Astrocyte (in vitro differentiated cells and primary cell): ENCODE measurements at regions not wholly inside any gene's neighbourhood (a gene's known extent, or its start where the extent isn't known, plus 50 kb on each side); places are given as distances from the start of the nearest gene placed in this dataset.
"Not testable (repeated sequence)": the region's sequence is repeated elsewhere in the genome, so short reads cannot be mapped to it uniquely, and the experiment has no call there.

ENCODE experiments used
- DNase-seq: peaks from one replicate; pipeline ENCODE4 v3.0.0-alpha.2; 2010; ENCODE audit warnings: low read depth
- FAIRE-seq: peaks from 2 replicates; lab custom pipeline; 2011; peaks lifted over from hg19 to GRCh38; lab: Jason Lieb, UNC
- H2AFZ ChIP-seq: 2 replicates; pipeline ENCODE4 v1.6.0; 2012; ENCODE audit warnings: low read depth, low read length, inconsistent platforms
- H3K27ac ChIP-seq: 2 replicates; pipeline ENCODE4 v1.5.1; 2011; ENCODE audit warnings: low read depth, low read length, inconsistent platforms
- H3K27me3 ChIP-seq: 2 replicates; pipeline ENCODE4 v1.6.0; 2011; ENCODE audit warnings: low read length, inconsistent platforms; ENCODE audit not compliant: insufficient read depth
- H3K36me3 ChIP-seq: 2 replicates; pipeline ENCODE4 v1.5.1; 2011; ENCODE audit warnings: low read length, inconsistent platforms; ENCODE audit not compliant: insufficient read depth
- H3K4me1 ChIP-seq: 2 replicates; pipeline ENCODE4 v1.5.1; 2011; ENCODE audit warnings: low read length, inconsistent platforms; ENCODE audit not compliant: insufficient read depth
- H3K4me2 ChIP-seq: 2 replicates; pipeline ENCODE4 v1.6.0; 2012; ENCODE audit warnings: low read length, inconsistent platforms
- H3K4me3 ChIP-seq: 2 replicates; pipeline ENCODE4 v1.5.1; 2011; ENCODE audit warnings: low read depth, mild to moderate bottlenecking, low read length, inconsistent platforms; ENCODE audit not compliant: insufficient read depth
- H3K79me2 ChIP-seq: 2 replicates; pipeline ENCODE4 v1.6.0; 2012; ENCODE audit warnings: mild to moderate bottlenecking, low read length, inconsistent platforms; ENCODE audit not compliant: insufficient read depth
- H3K9ac ChIP-seq: 2 replicates; pipeline ENCODE4 v1.6.0; 2012; ENCODE audit warnings: mild to moderate bottlenecking, low read length, inconsistent platforms
- H3K9me3 ChIP-seq: 2 replicates; pipeline ENCODE4 v1.5.1; 2012; ENCODE audit warnings: low read depth, mild to moderate bottlenecking, low read length, inconsistent platforms; ENCODE audit not compliant: insufficient read depth
- H4K20me1 ChIP-seq: 2 replicates; pipeline ENCODE4 v1.6.0; 2012; ENCODE audit warnings: low read length, inconsistent platforms; ENCODE audit not compliant: insufficient read depth
- H3K27ac Mint-ChIP-seq: one replicate; pipeline ENCODE4 v1.8.0; 2021; ENCODE audit warnings: mild to moderate bottlenecking, mixed read lengths; ENCODE audit not compliant: unreplicated experiment
- H3K27me3 Mint-ChIP-seq: one replicate; pipeline ENCODE4 v1.8.0; 2021; ENCODE audit warnings: low read depth, mixed read lengths; ENCODE audit not compliant: unreplicated experiment
- H3K36me3 Mint-ChIP-seq: one replicate; pipeline ENCODE4 v1.8.0; 2021; ENCODE audit warnings: low read depth, mixed read lengths; ENCODE audit not compliant: unreplicated experiment
- H3K4me1 Mint-ChIP-seq: one replicate; pipeline ENCODE4 v1.8.0; 2021; ENCODE audit warnings: low read depth, mixed read lengths; ENCODE audit not compliant: unreplicated experiment
- H3K4me3 Mint-ChIP-seq: one replicate; pipeline ENCODE4 v1.8.0; 2021; ENCODE audit warnings: mild to moderate bottlenecking, moderate library complexity, mixed read lengths; ENCODE audit not compliant: unreplicated experiment
- H3K9me3 Mint-ChIP-seq: one replicate; pipeline ENCODE4 v1.8.0; 2021; ENCODE audit warnings: mild to moderate bottlenecking, mixed read lengths; ENCODE audit not compliant: unreplicated experiment
- CTCF ChIP-seq: IDR thresholded peaks from 2 replicates; pipeline ENCODE4 v1.5.1; 2011; ENCODE audit warnings: low read depth, mild to moderate bottlenecking, inconsistent platforms, low read length, moderate library complexity; ENCODE audit not compliant: insufficient read depth
- EZH2 ChIP-seq: IDR thresholded peaks from 2 replicates; pipeline ENCODE4 v1.6.1; 2012; ENCODE audit warnings: mild to moderate bottlenecking, low read length, inconsistent platforms; ENCODE audit not compliant: insufficient read depth

- peak overlapping the region; percentile 91 for H3K4me2 ChIP-seq
- Mint-ChIP-seq H3K36me3 (no peaks in the 10 kb centered on the region), H3K9me3 (peaks cover 2% of the 10 kb centered on the region), H3K27me3 (peaks cover 63% of the 10 kb centered on the region), H3K4me1 (peaks cover 4% of the 10 kb centered on the region), H3K27ac (peak overlapping the region; percentile 37), H3K4me3 (peak overlapping the region; percentile 77)
- H3K4me3 ChIP-seq = peak overlapping the region; percentile 61
- peak overlapping the region; percentile 51 for H3K9ac ChIP-seq
- no peaks in the 10 kb centered on the region for H4K20me1 ChIP-seq
- no peak for FAIRE-seq
- TF ChIP-seq CTCF (no peak), EZH2 (no peak)
- DNase-seq = no peak
- peaks cover 5% of the 10 kb centered on the region for H3K27me3 ChIP-seq
- H3K9me3 ChIP-seq = no peaks in the 10 kb centered on the region
- H3K4me1 ChIP-seq = peaks cover 10% of the 10 kb centered on the region
- H3K79me2 ChIP-seq = no peaks in the 10 kb centered on the region
- H2AFZ ChIP-seq = peak overlapping the region; percentile 84
- H3K27ac ChIP-seq = no peak overlapping the region
- H3K36me3 ChIP-seq = no peaks in the 10 kb centered on the region
These were observed 65.8 kb upstream of the CCDC167 start for GRCh38 chr6:37565267-37566110.

- H3K27ac ChIP-seq, FAIRE-seq, H3K9me3 Mint-ChIP-seq, H3K9me3 ChIP-seq, H2AFZ ChIP-seq, H3K4me2 ChIP-seq, DNase-seq, H3K27me3 ChIP-seq, H3K4me3 Mint-ChIP-seq, H3K79me2 ChIP-seq, H3K36me3 ChIP-seq, H3K36me3 Mint-ChIP-seq, H3K4me3 ChIP-seq, H3K9ac ChIP-seq, H3K27ac Mint-ChIP-seq, H4K20me1 ChIP-seq: not testable (repeated sequence)
- peaks cover 16% of the 10 kb centered on the region for H3K4me1 ChIP-seq
- Mint-ChIP-seq H3K27me3 (peaks cover 64% of the 10 kb centered on the region), H3K4me1 (peaks cover 11% of the 10 kb centered on the region)
These were observed 63.2 kb upstream of the CCDC167 start for GRCh38 chr6:37562926-37563288.

- Mint-ChIP-seq H3K27ac (no peak overlapping the region), H3K27me3 (peaks cover 56% of the 10 kb centered on the region), H3K4me1 (peaks cover 21% of the 10 kb centered on the region), H3K4me3 (no peak overlapping the region), H3K36me3 (no peaks in the 10 kb centered on the region), H3K9me3 (peaks cover 2% of the 10 kb centered on the region)
- Histone ChIP-seq H2AFZ (no peak overlapping the region), H3K36me3 (no peaks in the 10 kb centered on the region), H3K4me3 (no peak overlapping the region), H3K9me3 (no peaks in the 10 kb centered on the region), H3K79me2 (no peaks in the 10 kb centered on the region), H3K27ac (no peak overlapping the region), H3K4me1 (peaks cover 29% of the 10 kb centered on the region), H3K4me2 (no peak overlapping the region), H4K20me1 (no peaks in the 10 kb centered on the region), H3K27me3 (peaks cover 5% of the 10 kb centered on the region), H3K9ac (no peak overlapping the region)
- DNase-seq = no peak
- TF ChIP-seq CTCF (no peak), EZH2 (no peak)
- no peak for FAIRE-seq
These were observed 61.7 kb upstream of the CCDC167 start for GRCh38 chr6:37561361-37561760.
